ENCODE measurements at regions not wholly inside any gene's neighbourhood (a gene's known extent, or its start where the extent isn't known, plus 50 kb on each side); places are given as distances from the start of the nearest gene placed in this dataset.

- TF ChIP-seq SMC3 (IDR thresholded peaks at IDR 0.05; ENCODE audit: borderline replicate concordance, low read length) (no peak), RAD51 (IDR thresholded peaks at IDR 0.05) (no peak), POLR2AphosphoS2 (IDR thresholded peaks at IDR 0.05; ENCODE audit: low read depth, low read length) (no peak), LARP7 (IDR thresholded peaks at IDR 0.05) (no peak), CEBPB (IDR thresholded peaks at IDR 0.05; ENCODE audit: borderline replicate concordance in 1 of 2, low read depth in 2 of 2, low read length in 2 of 2) (no peak), ZNF622 (IDR thresholded peaks at IDR 0.05) (no peak), IRF4 (IDR thresholded peaks at IDR 0.05; ENCODE audit: low read depth, low read length) (no peak), SREBF2 (IDR thresholded peaks at IDR 0.05; ENCODE audit: low read length) (no peak), GATAD2B (conservative IDR thresholded peaks at IDR 0.05; ENCODE audit: low read depth) (no peak), TARDBP (IDR thresholded peaks at IDR 0.05; ENCODE audit: borderline replicate concordance) (no peak), JUND (IDR thresholded peaks at IDR 0.05; ENCODE audit: low read depth, low read length) (no peak), MTA2 (IDR thresholded peaks at IDR 0.05; ENCODE audit: low read depth) (no peak), ZSCAN29 (IDR thresholded peaks at IDR 0.05) (no peak), BCL11A (IDR thresholded peaks at IDR 0.05; ENCODE audit: low read depth, low read length) (no peak)
These were observed 1037.0 kb upstream of the CDH18 start (continued) for GRCh38 chr5:21024966-21025365.

- FAIRE-seq (no peak), DNase-seq (ENCODE audit: low read depth, low spot score) (no peak), ATAC-seq (no peak)
- SMC1A ChIA-PET (ENCODE audit: uncharacterized antibody, unreplicated experiment): no interaction called here
- RAD21 ChIA-PET (ENCODE audit: unreplicated experiment): no interaction called here
- Histone ChIP-seq H3K36me3 (ENCODE audit: control insufficient read depth in 2 of 2, insufficient read depth in 2 of 2, low read length in 1 of 2) (no peaks in the 10 kb centered on the region), H2AFZ (ENCODE audit: control insufficient read depth, low read depth, low read length) (no peak overlapping the region), H3K27me3 (replicated peaks in 1 of 2; ENCODE audit: control insufficient read depth in 2 of 2, insufficient read depth in 2 of 2, low read length in 1 of 2) (no peaks in the 10 kb centered on the region), H4K20me1 (ENCODE audit: control insufficient read depth, insufficient read depth) (no peaks in the 10 kb centered on the region), H3K4me1 (ENCODE audit: control insufficient read depth, insufficient read depth, low read length) (no peaks in the 10 kb centered on the region), H3K9me3 (replicated peaks; ENCODE audit: control insufficient read depth, insufficient read depth, low read length) (no peaks in the 10 kb centered on the region), H3K4me3 (no peak overlapping the region), H3K27ac (ENCODE audit: control insufficient read depth, insufficient read depth) (no peak overlapping the region), H3K4me2 (ENCODE audit: control insufficient read depth, insufficient read depth) (no peak overlapping the region), H3K9ac (ENCODE audit: control insufficient read depth, insufficient read depth, low read length) (no peak overlapping the region), H3K79me2 (ENCODE audit: control insufficient read depth, insufficient read depth, low read length) (no peaks in the 10 kb centered on the region)
- in situ Hi-C loops (cut with MboI) (no loop called here), intact Hi-C loops (cut with micrococcal nuclease; ENCODE audit: unreplicated experiment) (no loop called here)
- BruUV-seq (replicated peaks): no TSS peak
- WGBS (ENCODE audit: insufficient coverage, insufficient replicate concordance, low lambda C conversion rate, missing lambda C conversion rate): 0% methylated on average over 2 of the region's 2 CpGs
- POLR2A ChIA-PET: no interaction called here
- TF ChIP-seq ATF7 (IDR thresholded peaks at IDR 0.05; ENCODE audit: low read depth): no peak
- no peak for TF ChIP-seq RB1 (IDR thresholded peaks at IDR 0.05; ENCODE audit: borderline replicate concordance)
- TF ChIP-seq JUNB (IDR thresholded peaks at IDR 0.05): no peak
- no peak for TF ChIP-seq ZNF622 (IDR thresholded peaks at IDR 0.05)
- TF ChIP-seq PBX3 (IDR thresholded peaks at IDR 0.05; ENCODE audit: insufficient replicate concordance, low read depth, low read length): no peak
- no peak for TF ChIP-seq ZNF207 (IDR thresholded peaks at IDR 0.05; ENCODE audit: borderline replicate concordance)
- TF ChIP-seq PAX5 (IDR thresholded peaks at IDR 0.05; ENCODE audit: borderline replicate concordance, low read depth, low read length): no peak
- TF ChIP-seq, protein P1, sequence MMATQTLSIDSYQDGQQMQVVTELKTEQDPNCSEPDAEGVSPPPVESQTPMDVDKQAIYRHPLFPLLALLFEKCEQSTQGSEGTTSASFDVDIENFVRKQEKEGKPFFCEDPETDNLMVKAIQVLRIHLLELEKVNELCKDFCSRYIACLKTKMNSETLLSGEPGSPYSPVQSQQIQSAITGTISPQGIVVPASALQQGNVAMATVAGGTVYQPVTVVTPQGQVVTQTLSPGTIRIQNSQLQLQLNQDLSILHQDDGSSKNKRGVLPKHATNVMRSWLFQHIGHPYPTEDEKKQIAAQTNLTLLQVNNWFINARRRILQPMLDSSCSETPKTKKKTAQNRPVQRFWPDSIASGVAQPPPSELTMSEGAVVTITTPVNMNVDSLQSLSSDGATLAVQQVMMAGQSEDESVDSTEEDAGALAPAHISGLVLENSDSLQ (IDR thresholded peaks at IDR 0.05): no peak
- no peak for TF ChIP-seq HDAC2 (IDR thresholded peaks at IDR 0.05)
- TF ChIP-seq TCF3 (IDR thresholded peaks at IDR 0.05; ENCODE audit: borderline replicate concordance, insufficient read depth, low read depth, low read length): no peak
- TF ChIP-seq BHLHE40 (IDR thresholded peaks at IDR 0.05; ENCODE audit: borderline replicate concordance in 1 of 2, low read depth in 2 of 2, low read length in 1 of 2): no peak
- CTCF ChIA-PET: no interaction called here
These were observed 1025.2 kb upstream of the CDH18 start for GRCh38 chr5:21013237-21013636.

Data from GM12878 (cell line).